IMR-90 (cell line): ENCODE measurements at regions not wholly inside any gene's neighbourhood (a gene's known extent, or its start where the extent isn't known, plus 50 kb on each side); places are given as distances from the start of the nearest gene placed in this dataset.

Source experiments
- ATAC-seq: fragments of 200-7000 bp; cut with Tn5 transposase; 2 replicates; pipeline ENCODE4 v1.9.1; 2020; ENCODE audit warnings: low read depth, mild to moderate bottlenecking, moderate library complexity
- BruUV-seq: library from RNA; stranded (reverse); fragments of 400-500 nt; replicated peaks from 2 replicates; lab custom pipeline; 2021; lab: Mats Ljungman, UMichigan
- CTCF ChIA-PET: fragments of 300-600 bp; formaldehyde crosslinking; extraction: SDS; loops from one replicate; lab custom pipeline; 2021; ENCODE audit warnings: antibody characterized with exemption; lab: Yijun Ruan, JAX
- POLR2A ChIA-PET: fragments of 300-600 bp; sonication (Branson Sonifier 250); formaldehyde crosslinking; loops from one replicate; lab custom pipeline; 2022; ENCODE audit warnings: antibody characterized with exemption; ENCODE audit not compliant: unreplicated experiment; lab: Charles Lee
- DNase-seq: peaks from one replicate; pipeline ENCODE4 v3.0.0; 2013
- H2AFZ ChIP-seq: replicated peaks from 2 replicates; pipeline ENCODE3; 2013; ENCODE audit warnings: low read length, mild to moderate bottlenecking; ENCODE audit not compliant: poor library complexity
- H2AK5ac ChIP-seq: 2 replicates; pipeline ENCODE4 v1.6.1; 2013; ENCODE audit warnings: low read depth, low read length, inconsistent platforms
- H2AK9ac ChIP-seq: replicated peaks from 2 replicates; pipeline ENCODE3; 2013; ENCODE audit warnings: mild to moderate bottlenecking, low read depth, low read length, moderate library complexity; ENCODE audit not compliant: poor library complexity
- H2BK120ac ChIP-seq: 2 replicates; pipeline ENCODE4 v1.6.1; 2013; ENCODE audit warnings: low read depth, low read length, inconsistent platforms
- H2BK15ac ChIP-seq: 3 replicates; pipeline ENCODE4 v1.6.1; 2013; ENCODE audit warnings: low read depth, low read length, inconsistent platforms
- H2BK20ac ChIP-seq: 2 replicates; pipeline ENCODE4 v1.6.1; 2013; ENCODE audit warnings: low read depth, mild to moderate bottlenecking, inconsistent platforms, low read length, moderate library complexity
- H2BK5ac ChIP-seq: 2 replicates; pipeline ENCODE4 v1.6.1; 2013; ENCODE audit warnings: mild to moderate bottlenecking, low read depth, low read length, inconsistent platforms; ENCODE audit not compliant: poor library complexity, severe bottlenecking
- H3K14ac ChIP-seq: replicated peaks from 2 replicates; pipeline ENCODE4 v1.6.1; 2013; ENCODE audit warnings: low read depth, low read length, inconsistent platforms
- H3K18ac ChIP-seq: 2 replicates; pipeline ENCODE4 v1.6.1; 2013; ENCODE audit warnings: low read depth, low read length, control low read depth
- H3K23ac ChIP-seq: 2 replicates; pipeline ENCODE4 v1.6.1; 2013; ENCODE audit warnings: low read depth, low read length, inconsistent platforms
- H3K27ac ChIP-seq: 2 replicates; pipeline ENCODE4 v1.5.1; 2013; ENCODE audit warnings: mild to moderate bottlenecking, control low read depth, low read length; ENCODE audit not compliant: insufficient read depth
- H3K27me3 ChIP-seq: 2 replicates; pipeline ENCODE4 v1.6.1; 2013; ENCODE audit warnings: low read length; ENCODE audit not compliant: control insufficient read depth, insufficient read depth
- H3K36me3 ChIP-seq: 2 replicates; pipeline ENCODE4 v1.6.1; 2013; ENCODE audit warnings: low read length, mixed read lengths; ENCODE audit not compliant: control insufficient read depth, insufficient read depth
- H3K4ac ChIP-seq: 2 replicates; pipeline ENCODE4 v1.6.1; 2013; ENCODE audit warnings: low read depth, low read length, inconsistent platforms
- H3K4me1 ChIP-seq: 2 replicates; pipeline ENCODE4 v1.6.1; 2013; ENCODE audit warnings: low read length, mixed read lengths; ENCODE audit not compliant: control insufficient read depth, insufficient read depth
- H3K4me2 ChIP-seq: 2 replicates; pipeline ENCODE4 v1.6.1; 2013; ENCODE audit warnings: low read depth, mild to moderate bottlenecking, control low read depth, low read length, moderate library complexity
- H3K4me3 ChIP-seq: 2 replicates; pipeline ENCODE4 v1.5.1; 2013; ENCODE audit warnings: low read depth, mild to moderate bottlenecking, control low read depth, low read length, moderate library complexity; ENCODE audit not compliant: insufficient read depth
- H3K56ac ChIP-seq: 2 replicates; pipeline ENCODE4 v1.6.1; 2013; ENCODE audit warnings: low read length, inconsistent platforms; ENCODE audit not compliant: insufficient read depth; ENCODE audit errors: extremely low read depth
- H3K79me1 ChIP-seq, 2 experiments: 2 replicates each; pipeline ENCODE4 v1.6.1; 2013; ENCODE audit warnings: low read length in 2 of 2, inconsistent platforms in 1 of 2, low read depth in 1 of 2
- H3K9ac ChIP-seq: 2 replicates; pipeline ENCODE4 v1.6.1; 2013; ENCODE audit warnings: low read depth, low read length, control low read depth
- H3K9me1 ChIP-seq: 2 replicates; pipeline ENCODE4 v1.6.1; 2013; ENCODE audit warnings: low read length, inconsistent platforms; ENCODE audit not compliant: insufficient read depth
- H3K9me3 ChIP-seq: 2 replicates; pipeline ENCODE4 v1.6.1; 2013; ENCODE audit warnings: low read length; ENCODE audit not compliant: control insufficient read depth, insufficient read depth
- H4K20me1 ChIP-seq: 2 replicates; pipeline ENCODE4 v1.6.1; 2013; ENCODE audit warnings: low read length, inconsistent platforms; ENCODE audit not compliant: insufficient read depth
- H4K5ac ChIP-seq: 2 replicates; pipeline ENCODE4 v1.6.1; 2013; ENCODE audit warnings: mild to moderate bottlenecking, low read depth, low read length, control low read depth
- H4K8ac ChIP-seq, 2 experiments: 2 replicates each; pipeline ENCODE4 v1.6.1; 2013; ENCODE audit warnings: low read depth in 2 of 2, low read length in 2 of 2, control low read depth in 1 of 2, inconsistent platforms in 1 of 2
- H4K91ac ChIP-seq: 2 replicates; pipeline ENCODE4 v1.6.1; 2013; ENCODE audit warnings: low read depth, low read length, inconsistent platforms; ENCODE audit not compliant: insufficient read depth
- BHLHE40 ChIP-seq: fragments of 150-350 bp; IDR thresholded peaks from 2 replicates; pipeline ENCODE4 v1.6.1; 2016; ENCODE audit warnings: mild to moderate bottlenecking, low read depth, low read length
- CHD1 ChIP-seq: IDR thresholded peaks from 2 replicates; pipeline ENCODE4 v1.6.1; 2012; ENCODE audit warnings: low read depth, low read length, improper control_type of control experiment
- FOS ChIP-seq: fragments of 150-350 bp; IDR thresholded peaks from 2 replicates; pipeline ENCODE4 v1.6.1; 2016; ENCODE audit warnings: low read depth, low read length
- MAFK ChIP-seq: IDR thresholded peaks from 2 replicates; pipeline ENCODE4 v1.6.1; 2012; ENCODE audit warnings: low read depth, low read length, improper control_type of control experiment
- RCOR1 ChIP-seq: IDR thresholded peaks from 2 replicates; pipeline ENCODE4 v1.6.1; 2012; ENCODE audit warnings: mild to moderate bottlenecking, low read length, improper control_type of control experiment; ENCODE audit not compliant: insufficient replicate concordance
- WGBS, 2 experiments: methylation state at CpG; one replicate each; pipeline versions ENCODE4 v1.1.5 to v1.1.7; 2013; ENCODE audit warnings: missing lambda C conversion rate in 2 of 2; ENCODE audit not compliant: insufficient read length in 1 of 2; ENCODE audit errors: extremely low coverage in 2 of 2; 5-methylcytosine and 5-hydroxymethylcytosine counted together
- dilution Hi-C: fragments of 300-500 bp; cut with HindIII; formaldehyde crosslinking; loops from one replicate; pipeline ENCODE4 v1.14.3; 2018; ENCODE audit warnings: low sequenced_read_pairs; ENCODE audit not compliant: unreplicated experiment
- in situ Hi-C: fragments of 300-500 bp; cut with MboI; formaldehyde crosslinking; loops from 3 replicates; pipeline ENCODE4 v1.14.3; 2019; ENCODE audit warnings: low sequenced_read_pairs, inconsistent platforms, mixed read lengths
- intact Hi-C: fragments of 100-400 bp; cut with micrococcal nuclease; formaldehyde crosslinking; loops from 2 replicates; pipeline ENCODE4 v1.10.0; 2022
- TF ChIP-seq, protein P1 (sequence below): fragments of 150-350 bp; IDR thresholded peaks from 2 replicates; pipeline ENCODE4 v1.6.1; 2017; ENCODE audit warnings: mild to moderate bottlenecking, antibody characterized with exemption, low read length, low read depth
- TF ChIP-seq, protein P2 (sequence below): fragments of 150-350 bp; IDR thresholded peaks from 2 replicates; pipeline ENCODE4 v1.6.1; 2016; ENCODE audit warnings: low read depth, mild to moderate bottlenecking, low read length, moderate library complexity, borderline replicate concordance
- TF ChIP-seq, protein P3 (sequence below): conservative IDR thresholded peaks from 2 replicates; pipeline ENCODE4 v1.5.1; 2012; ENCODE audit warnings: mild to moderate bottlenecking, low read depth, low read length, improper control_type of control experiment

GRCh38 chr1:147849098-147849895, 53.3 kb upstream of the GJA8 start:
- no peaks in the 10 kb centered on the region for H4K20me1 ChIP-seq
- no peak overlapping the region for H2BK20ac ChIP-seq
- ChIA-PET POLR2A (no interaction called here), CTCF (interaction anchor here (0.6 to 1.0 kb wide), 2 partner anchors 43 to 141 kb away, joined by 3 read pairs; no protein-coding TSS in a partner anchor)
- H2AK5ac ChIP-seq, result no peak overlapping the region
- no peak overlapping the region for H3K27ac ChIP-seq
- no TSS peak for BruUV-seq
- intact Hi-C loops, result no loop called here
- no peak overlapping the region for H3K56ac ChIP-seq
- H3K23ac ChIP-seq, result no peak overlapping the region
- H3K9ac ChIP-seq, result no peak overlapping the region
- H4K8ac ChIP-seq, result no peak overlapping the region
- no peaks in the 10 kb centered on the region for H3K9me1 ChIP-seq
- no peak overlapping the region for H3K4me2 ChIP-seq
- H2BK120ac ChIP-seq, result no peak overlapping the region
- no peak overlapping the region for H3K4ac ChIP-seq
- H4K91ac ChIP-seq, result no peak overlapping the region
- ATAC-seq (0 out of 2 replicates have a peak, but pooled peaks have one; percentile 42), DNase-seq (peak; percentile 30)
- no peak overlapping the region for H2BK5ac ChIP-seq
- no peaks in the 10 kb centered on the region for H3K36me3 ChIP-seq
- H3K27me3 ChIP-seq, result no peaks in the 10 kb centered on the region
- no peak overlapping the region for H3K4me3 ChIP-seq
- H3K79me1 ChIP-seq, result no peaks in the 10 kb centered on the region
- TF ChIP-seq, protein P1, sequence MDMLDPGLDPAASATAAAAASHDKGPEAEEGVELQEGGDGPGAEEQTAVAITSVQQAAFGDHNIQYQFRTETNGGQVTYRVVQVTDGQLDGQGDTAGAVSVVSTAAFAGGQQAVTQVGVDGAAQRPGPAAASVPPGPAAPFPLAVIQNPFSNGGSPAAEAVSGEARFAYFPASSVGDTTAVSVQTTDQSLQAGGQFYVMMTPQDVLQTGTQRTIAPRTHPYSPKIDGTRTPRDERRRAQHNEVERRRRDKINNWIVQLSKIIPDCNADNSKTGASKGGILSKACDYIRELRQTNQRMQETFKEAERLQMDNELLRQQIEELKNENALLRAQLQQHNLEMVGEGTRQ, result no peak
- TF ChIP-seq, protein P2, sequence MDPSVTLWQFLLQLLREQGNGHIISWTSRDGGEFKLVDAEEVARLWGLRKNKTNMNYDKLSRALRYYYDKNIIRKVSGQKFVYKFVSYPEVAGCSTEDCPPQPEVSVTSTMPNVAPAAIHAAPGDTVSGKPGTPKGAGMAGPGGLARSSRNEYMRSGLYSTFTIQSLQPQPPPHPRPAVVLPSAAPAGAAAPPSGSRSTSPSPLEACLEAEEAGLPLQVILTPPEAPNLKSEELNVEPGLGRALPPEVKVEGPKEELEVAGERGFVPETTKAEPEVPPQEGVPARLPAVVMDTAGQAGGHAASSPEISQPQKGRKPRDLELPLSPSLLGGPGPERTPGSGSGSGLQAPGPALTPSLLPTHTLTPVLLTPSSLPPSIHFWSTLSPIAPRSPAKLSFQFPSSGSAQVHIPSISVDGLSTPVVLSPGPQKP, result no peak
- TF ChIP-seq, protein P3, sequence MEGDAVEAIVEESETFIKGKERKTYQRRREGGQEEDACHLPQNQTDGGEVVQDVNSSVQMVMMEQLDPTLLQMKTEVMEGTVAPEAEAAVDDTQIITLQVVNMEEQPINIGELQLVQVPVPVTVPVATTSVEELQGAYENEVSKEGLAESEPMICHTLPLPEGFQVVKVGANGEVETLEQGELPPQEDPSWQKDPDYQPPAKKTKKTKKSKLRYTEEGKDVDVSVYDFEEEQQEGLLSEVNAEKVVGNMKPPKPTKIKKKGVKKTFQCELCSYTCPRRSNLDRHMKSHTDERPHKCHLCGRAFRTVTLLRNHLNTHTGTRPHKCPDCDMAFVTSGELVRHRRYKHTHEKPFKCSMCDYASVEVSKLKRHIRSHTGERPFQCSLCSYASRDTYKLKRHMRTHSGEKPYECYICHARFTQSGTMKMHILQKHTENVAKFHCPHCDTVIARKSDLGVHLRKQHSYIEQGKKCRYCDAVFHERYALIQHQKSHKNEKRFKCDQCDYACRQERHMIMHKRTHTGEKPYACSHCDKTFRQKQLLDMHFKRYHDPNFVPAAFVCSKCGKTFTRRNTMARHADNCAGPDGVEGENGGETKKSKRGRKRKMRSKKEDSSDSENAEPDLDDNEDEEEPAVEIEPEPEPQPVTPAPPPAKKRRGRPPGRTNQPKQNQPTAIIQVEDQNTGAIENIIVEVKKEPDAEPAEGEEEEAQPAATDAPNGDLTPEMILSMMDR, result no peak
- TF ChIP-seq MAFK (no peak), BHLHE40 (no peak), CHD1 (no peak), RCOR1 (no peak), FOS (no peak)
- in situ Hi-C loops, result no loop called here
- no peak overlapping the region for H4K5ac ChIP-seq
- no peak overlapping the region for H2BK15ac ChIP-seq
- H2AK9ac ChIP-seq, result no peak overlapping the region
- no CpG with 5 or more reads among the region's 4 CpGs for WGBS, 2 experiments
- H3K18ac ChIP-seq, result no peak overlapping the region
- no peaks in the 10 kb centered on the region for H3K9me3 ChIP-seq
- H2AFZ ChIP-seq, result no peak overlapping the region
- dilution Hi-C loops, result no loop called here
- no peak overlapping the region for H3K14ac ChIP-seq
- H3K4me1 ChIP-seq, result no peaks in the 10 kb centered on the region
